Glutamatergic neuron (in vitro differentiated cells): ENCODE measurements at regions not wholly inside any gene's neighbourhood (a gene's known extent, or its start where the extent isn't known, plus 50 kb on each side); places are given as distances from the start of the nearest gene placed in this dataset.

ENCODE experiments used
- DNase-seq: peaks from one replicate; pipeline ENCODE4 v3.0.0; 2022
- H3K27ac Mint-ChIP-seq: one replicate; pipeline ENCODE4 v1.8.0; 2020; ENCODE audit warnings: mild to moderate bottlenecking, mixed read lengths, inconsistent platforms; ENCODE audit not compliant: unreplicated experiment
- H3K27me3 Mint-ChIP-seq: one replicate; pipeline ENCODE4 v1.8.0; 2020; ENCODE audit warnings: mild to moderate bottlenecking, moderate library complexity, mixed read lengths, inconsistent platforms; ENCODE audit not compliant: unreplicated experiment
- H3K36me3 Mint-ChIP-seq: one replicate; pipeline ENCODE4 v1.8.0; 2020; ENCODE audit warnings: mild to moderate bottlenecking, mixed read lengths, inconsistent platforms; ENCODE audit not compliant: unreplicated experiment
- H3K4me1 Mint-ChIP-seq: one replicate; pipeline ENCODE4 v1.8.0; 2020; ENCODE audit warnings: mild to moderate bottlenecking, low read depth, mixed read lengths, inconsistent platforms; ENCODE audit not compliant: unreplicated experiment
- H3K4me3 Mint-ChIP-seq: one replicate; pipeline ENCODE4 v1.8.0; 2020; ENCODE audit warnings: mild to moderate bottlenecking, mixed read lengths, inconsistent platforms; ENCODE audit not compliant: unreplicated experiment
- H3K9me3 Mint-ChIP-seq: one replicate; pipeline ENCODE4 v1.8.0; 2020; ENCODE audit warnings: mild to moderate bottlenecking, moderate library complexity, mixed read lengths, inconsistent platforms; ENCODE audit not compliant: unreplicated experiment
- CTCF ChIP-seq: fragments of 200-600 bp; sonication (generic); IDR thresholded peaks from one replicate; pipeline ENCODE4 v1.5.0; 2021; ENCODE audit not compliant: partially characterized antibody, unreplicated experiment

GRCh38 chr10:89115876-89116627 is 91.1 kb downstream of the CH25H start:
- no peak for DNase-seq
- H3K36me3 Mint-ChIP-seq = no peaks in the 10 kb centered on the region
- TF ChIP-seq CTCF = no peak
- H3K4me1 Mint-ChIP-seq = no peaks in the 10 kb centered on the region
- H3K9me3 Mint-ChIP-seq = no peaks in the 10 kb centered on the region
- H3K27me3 Mint-ChIP-seq = no peaks in the 10 kb centered on the region
- H3K27ac Mint-ChIP-seq = no peak overlapping the region
- H3K4me3 Mint-ChIP-seq = no peak overlapping the region

- Mint-ChIP-seq H3K27me3 (no peaks in the 10 kb centered on the region), H3K4me3 (no peak overlapping the region), H3K27ac (no peak overlapping the region), H3K9me3 (no peaks in the 10 kb centered on the region), H3K36me3 (no peaks in the 10 kb centered on the region), H3K4me1 (no peaks in the 10 kb centered on the region)
- TF ChIP-seq CTCF = no peak
- DNase-seq = no peak
Measured at GRCh38 chr10:89114846-89115625, 92.1 kb downstream of the CH25H start.

- Mint-ChIP-seq H3K4me1 (no peaks in the 10 kb centered on the region), H3K4me3 (no peak overlapping the region), H3K36me3 (no peaks in the 10 kb centered on the region), H3K27ac (no peak overlapping the region), H3K27me3 (no peaks in the 10 kb centered on the region), H3K9me3 (no peaks in the 10 kb centered on the region)
- TF ChIP-seq CTCF = no peak
- no peak for DNase-seq
Measured at GRCh38 chr10:89102735-89103134, 104.4 kb downstream of the CH25H start.

GRCh38 chr10:89101943-89102342 is 105.2 kb downstream of the CH25H start:
- Mint-ChIP-seq H3K27ac (no peak overlapping the region), H3K4me1 (no peaks in the 10 kb centered on the region)
- no peak for TF ChIP-seq CTCF

GRCh38 chr10:89100680-89101079 is 106.4 kb downstream of the CH25H start:
- no peaks in the 10 kb centered on the region for H3K9me3 Mint-ChIP-seq
- no peak overlapping the region for H3K27ac Mint-ChIP-seq
- H3K27me3 Mint-ChIP-seq = no peaks in the 10 kb centered on the region
- H3K4me1 Mint-ChIP-seq = no peaks in the 10 kb centered on the region
- DNase-seq = no peak
- H3K36me3 Mint-ChIP-seq = no peaks in the 10 kb centered on the region
- no peak for TF ChIP-seq CTCF
- H3K4me3 Mint-ChIP-seq = no peak overlapping the region

More at GRCh38 chr10:89101943-89102342, 105.2 kb downstream of the CH25H start:
- no peaks in the 10 kb centered on the region for H3K27me3 Mint-ChIP-seq
- H3K9me3 Mint-ChIP-seq = no peaks in the 10 kb centered on the region
- no peak overlapping the region for H3K4me3 Mint-ChIP-seq
- DNase-seq = no peak
- H3K36me3 Mint-ChIP-seq = no peaks in the 10 kb centered on the region
